ENCODE measurements at regions not wholly inside any gene's neighbourhood (a gene's known extent, or its start where the extent isn't known, plus 50 kb on each side); places are given as distances from the start of the nearest gene placed in this dataset.

DNA sequence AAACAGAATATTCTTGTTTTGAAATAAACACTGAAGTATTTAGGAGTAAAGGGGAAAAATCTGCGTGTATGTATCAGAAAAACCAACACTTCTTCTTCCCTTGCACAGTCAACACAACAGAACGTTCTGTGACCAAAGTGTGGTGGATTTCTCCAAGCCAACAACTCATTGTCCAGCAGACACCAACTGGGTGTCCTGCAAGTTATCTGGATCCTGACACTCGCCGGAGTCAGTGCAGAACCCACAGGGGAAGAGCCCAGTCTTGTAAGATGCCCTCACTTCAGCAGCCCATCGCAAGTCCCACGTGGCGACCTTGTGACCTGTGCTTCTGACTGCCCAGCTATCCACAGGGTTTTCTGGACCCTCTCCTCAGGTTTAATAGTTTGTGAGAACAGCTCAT, 630.7 kb upstream of the ZFP42 start:
- H2BK12ac ChIP-seq (ENCODE audit: insufficient read length, low read depth, low read length): no peak overlapping the region
- H3K79me1 ChIP-seq (ENCODE audit: insufficient read depth, low read depth, low read length, poor library complexity, severe bottlenecking): no peaks in the 10 kb centered on the region
- H2BK120ac ChIP-seq (ENCODE audit: low read depth, low read length, poor library complexity, severe bottlenecking): no peak overlapping the region
- H3K9ac ChIP-seq (ENCODE audit: extremely low read depth, insufficient read length, low read length): no peak overlapping the region
- H3T11ph ChIP-seq (ENCODE audit: low read length): no peak overlapping the region
- no peak overlapping the region for H4K5ac ChIP-seq (ENCODE audit: insufficient read length, low read depth, low read length)
- no peak overlapping the region for H2AK5ac ChIP-seq (ENCODE audit: insufficient read length, low read length)
- no peak overlapping the region for H3K23ac ChIP-seq (ENCODE audit: insufficient read length, low read depth, low read length)
- H3K27ac ChIP-seq (ENCODE audit: insufficient read length, low read depth, low read length): no peak overlapping the region
- no peak overlapping the region for H4K8ac ChIP-seq (replicated peaks; ENCODE audit: insufficient read length, low read depth, low read length)
- no peak overlapping the region for H3K4ac ChIP-seq (ENCODE audit: low read depth, low read length)
- H3K4me3 Mint-ChIP-seq: no peak overlapping the region
- no peak overlapping the region for H3K14ac ChIP-seq (ENCODE audit: insufficient read depth, low read length)
- no peaks in the 10 kb centered on the region for H3K79me2 ChIP-seq (ENCODE audit: insufficient read depth, low read length)
- no peaks in the 10 kb centered on the region for H3K9me3 ChIP-seq (ENCODE audit: control insufficient read depth, low read depth, low read length)
- no peak overlapping the region for H3K56ac ChIP-seq (ENCODE audit: insufficient read length, low read depth, low read length)
- no peaks in the 10 kb centered on the region for H3K27me3 ChIP-seq (ENCODE audit: insufficient read depth, low read length)
- no peak for TF ChIP-seq CTCF (conservative IDR thresholded peaks at IDR 0.05)
- H3K4me2 ChIP-seq (ENCODE audit: insufficient read depth, insufficient read length, low read length): no peak overlapping the region
- H3K27me3 Mint-ChIP-seq (ENCODE audit: low read depth): no peaks in the 10 kb centered on the region
- H2AFZ ChIP-seq (ENCODE audit: low read length): no peak overlapping the region
- H2BK15ac ChIP-seq (ENCODE audit: low read depth, low read length): no peak overlapping the region
- H3K36me3 Mint-ChIP-seq (ENCODE audit: insufficient read depth in 1 of 3, low read depth in 3 of 3): no peaks in the 10 kb centered on the region
- H2BK20ac ChIP-seq (ENCODE audit: low read depth, low read length, poor library complexity, severe bottlenecking): no peak overlapping the region
- H3K4me1 ChIP-seq (ENCODE audit: insufficient read depth, low read length): no peaks in the 10 kb centered on the region
- no CpG with 5 or more reads among the region's 7 CpGs for WGBS (ENCODE audit: extremely low coverage, insufficient read length, low lambda C conversion rate)
- no peaks in the 10 kb centered on the region for H4K20me1 ChIP-seq (ENCODE audit: control insufficient read depth, insufficient read depth, insufficient read length)
- H4K91ac ChIP-seq (ENCODE audit: insufficient read length, low read depth, low read length): no peak overlapping the region
- H2BK5ac ChIP-seq (ENCODE audit: insufficient read length, low read length): no peak overlapping the region
- DNase-seq: no peak
- no peak overlapping the region for H3K27ac Mint-ChIP-seq
- no peaks in the 10 kb centered on the region for H3K23me2 ChIP-seq (ENCODE audit: insufficient read length, low read depth, low read length, poor library complexity, severe bottlenecking)
- H3K18ac ChIP-seq (ENCODE audit: insufficient read length, low read depth, low read length): no peak overlapping the region
- no peaks in the 10 kb centered on the region for H3K9me3 Mint-ChIP-seq
- H3K4me1 Mint-ChIP-seq: no peaks in the 10 kb centered on the region
